Liver (tissue), 8 donors: ENCODE measurements at regions not wholly inside any gene's neighbourhood (a gene's known extent, or its start where the extent isn't known, plus 50 kb on each side); places are given as distances from the start of the nearest gene placed in this dataset.

Experiments
- DNase-seq: peaks from one replicate; pipeline ENCODE4 v3.0.0-alpha.2; 2017; ENCODE audit warnings: low spot score
- H3K27ac ChIP-seq, 2 donors: one replicate each; pipeline ENCODE4 v1.7.0; 2013; ENCODE audit warnings: inconsistent platforms in 2 of 2, low read length in 2 of 2, control low read depth in 1 of 2, low read depth in 1 of 2, mild to moderate bottlenecking in 1 of 2
- H3K27me3 ChIP-seq, 4 donors: one replicate each; pipeline versions ENCODE4 v1.6.1 to v1.7.0; 2013; ENCODE audit warnings: low read length in 3 of 4, inconsistent platforms in 1 of 4, mild to moderate bottlenecking in 1 of 4, moderate library complexity in 1 of 4; ENCODE audit not compliant: control insufficient read depth in 4 of 4, insufficient read depth in 4 of 4
- H3K36me3 ChIP-seq, 4 donors: one replicate each; pipeline versions ENCODE4 v1.6.1 to v1.7.0; 2013; ENCODE audit warnings: low read length in 3 of 4, mild to moderate bottlenecking in 3 of 4, low read depth in 1 of 4, moderate library complexity in 1 of 4; ENCODE audit not compliant: control insufficient read depth in 4 of 4, insufficient read depth in 3 of 4
- H3K4me1 ChIP-seq, 4 donors: one replicate each; pipeline versions ENCODE4 v1.6.1 to v1.7.0; 2013; ENCODE audit warnings: low read length in 3 of 4, mild to moderate bottlenecking in 3 of 4, moderate library complexity in 1 of 4; ENCODE audit not compliant: control insufficient read depth in 4 of 4, insufficient read depth in 4 of 4
- H3K4me3 ChIP-seq, 3 donors: one replicate each; pipeline versions ENCODE4 v1.6.1 to v1.7.0; 2013; ENCODE audit warnings: low read length in 3 of 3, control low read depth in 1 of 3, low read depth in 1 of 3, mild to moderate bottlenecking in 1 of 3
- H3K9ac ChIP-seq, 2 donors: one replicate each; pipeline ENCODE4 v1.7.0; 2013; ENCODE audit warnings: low read length in 2 of 2, mild to moderate bottlenecking in 2 of 2, moderate library complexity in 2 of 2, control low read depth in 1 of 2, low read depth in 1 of 2
- H3K9me3 ChIP-seq, 4 donors: one replicate each; pipeline versions ENCODE4 v1.6.1 to v1.7.0; 2013; ENCODE audit warnings: low read length in 3 of 4; ENCODE audit not compliant: control insufficient read depth in 4 of 4
- EGR1 ChIP-seq, 2 donors: IDR thresholded peaks; 2 replicates each; pipeline ENCODE4 v1.6.1; 2016 to 2018; ENCODE audit warnings: antibody characterized with exemption in 2 of 2, low read depth in 2 of 2
- FOXA1 ChIP-seq: IDR thresholded peaks from 2 replicates; pipeline ENCODE4 v1.6.1; 2016; ENCODE audit warnings: antibody characterized with exemption
- FOXA2 ChIP-seq: IDR thresholded peaks from 2 replicates; pipeline ENCODE4 v1.6.1; 2016; ENCODE audit warnings: antibody characterized with exemption
- GABPA ChIP-seq, 2 donors: IDR thresholded peaks in 1 of 2; conservative IDR thresholded peaks in 1 of 2; 2 replicates each; pipeline ENCODE4 v1.6.1; 2016; ENCODE audit warnings: antibody characterized with exemption in 2 of 2, mild to moderate bottlenecking in 1 of 2, moderate library complexity in 1 of 2
- HNF4A ChIP-seq, 2 donors: conservative IDR thresholded peaks; 2 replicates each; pipeline ENCODE4 v1.6.1; 2016; ENCODE audit warnings: antibody characterized with exemption in 2 of 2, mild to moderate bottlenecking in 2 of 2
- HNF4G ChIP-seq: IDR thresholded peaks from 2 replicates; pipeline ENCODE4 v1.6.1; 2016; ENCODE audit warnings: antibody characterized with exemption
- JUND ChIP-seq, 2 donors: IDR thresholded peaks; 2 replicates each; pipeline ENCODE4 v1.6.1; 2016; ENCODE audit warnings: antibody characterized with exemption in 2 of 2
- NR2F2 ChIP-seq: IDR thresholded peaks from 2 replicates; pipeline ENCODE4 v1.6.1; 2016; ENCODE audit warnings: antibody characterized with exemption
- RAD21 ChIP-seq, 2 donors: IDR thresholded peaks; 2 replicates each; pipeline ENCODE4 v1.6.1; 2016; ENCODE audit warnings: antibody characterized with exemption in 2 of 2, mild to moderate bottlenecking in 2 of 2
- RXRA ChIP-seq, 2 donors: IDR thresholded peaks; 2 replicates each; pipeline ENCODE4 v1.6.1; 2017 to 2018; ENCODE audit warnings: antibody characterized with exemption in 2 of 2, mild to moderate bottlenecking in 1 of 2
- SP1 ChIP-seq: IDR thresholded peaks from 2 replicates; pipeline ENCODE4 v1.6.1; 2018; ENCODE audit warnings: antibody characterized with exemption, mild to moderate bottlenecking
- TAF1 ChIP-seq: conservative IDR thresholded peaks from 2 replicates; pipeline ENCODE4 v1.6.1; 2016; ENCODE audit warnings: antibody characterized with exemption, mild to moderate bottlenecking
- YY1 ChIP-seq: IDR thresholded peaks from 2 replicates; pipeline ENCODE4 v1.6.1; 2016; ENCODE audit warnings: antibody characterized with exemption, mild to moderate bottlenecking
- WGBS: extraction: QIAGEN DNeasy Blood & Tissue Kit; methylation state at CpG from one replicate; pipeline ENCODE4 v1.1.7; 2013; 5-methylcytosine and 5-hydroxymethylcytosine counted together
- TF ChIP-seq, protein P1 (sequence below): IDR thresholded peaks from 2 replicates; pipeline ENCODE4 v1.6.1; 2016; ENCODE audit warnings: antibody characterized with exemption, mild to moderate bottlenecking
- TF ChIP-seq, protein P2 (sequence below): fragments of 150-350 bp; IDR thresholded peaks from 2 replicates; pipeline ENCODE4 v1.5.1; 2017; ENCODE audit warnings: improper control_type of control experiment, low read depth, low read length; ENCODE audit not compliant: missing input control
- TF ChIP-seq, protein P3 (sequence below): IDR thresholded peaks from 2 replicates; pipeline ENCODE4 v1.6.1; 2016; ENCODE audit warnings: antibody characterized with exemption
- TF ChIP-seq, protein P4 (sequence below): IDR thresholded peaks from 2 replicates; pipeline ENCODE4 v1.6.1; 2016; ENCODE audit warnings: antibody characterized with exemption
- donor health status: healthy.
- donor health status: healthy.
- donor health status: healthy.
- donor health status: healthy.
- donor health status: healthy.

DNA sequence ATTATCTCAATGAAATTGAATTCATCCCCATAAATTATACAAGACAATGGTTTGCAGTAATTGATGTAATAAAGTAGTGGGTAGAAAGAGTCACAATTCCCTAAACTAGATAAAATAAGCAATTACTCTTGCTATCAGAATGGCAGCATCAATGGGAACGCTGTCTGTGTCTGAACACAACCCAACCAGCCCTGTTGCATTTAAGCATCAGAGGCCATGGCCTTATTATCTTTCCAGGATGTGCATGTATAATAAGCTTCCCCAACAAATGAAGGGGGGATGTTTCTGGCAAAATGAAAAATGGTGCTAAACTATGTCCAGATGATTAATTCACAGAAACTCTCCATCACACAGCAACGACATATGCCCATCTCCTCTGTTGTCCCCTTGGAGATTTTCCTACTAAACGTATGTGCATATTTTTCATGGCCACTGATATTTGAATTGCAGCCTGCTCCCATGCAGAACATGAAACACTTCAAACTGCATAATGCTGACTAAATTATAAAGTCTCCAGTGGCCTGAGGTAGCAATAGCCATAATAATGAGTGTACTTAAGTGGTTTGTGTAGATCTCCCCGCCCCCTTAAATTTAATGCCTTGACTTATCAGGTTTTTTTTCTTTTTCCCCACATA, 306.9 kb upstream of the ADAMTS16 start (continued):
- no peak for TF ChIP-seq SP1
- TF ChIP-seq, protein P1, sequence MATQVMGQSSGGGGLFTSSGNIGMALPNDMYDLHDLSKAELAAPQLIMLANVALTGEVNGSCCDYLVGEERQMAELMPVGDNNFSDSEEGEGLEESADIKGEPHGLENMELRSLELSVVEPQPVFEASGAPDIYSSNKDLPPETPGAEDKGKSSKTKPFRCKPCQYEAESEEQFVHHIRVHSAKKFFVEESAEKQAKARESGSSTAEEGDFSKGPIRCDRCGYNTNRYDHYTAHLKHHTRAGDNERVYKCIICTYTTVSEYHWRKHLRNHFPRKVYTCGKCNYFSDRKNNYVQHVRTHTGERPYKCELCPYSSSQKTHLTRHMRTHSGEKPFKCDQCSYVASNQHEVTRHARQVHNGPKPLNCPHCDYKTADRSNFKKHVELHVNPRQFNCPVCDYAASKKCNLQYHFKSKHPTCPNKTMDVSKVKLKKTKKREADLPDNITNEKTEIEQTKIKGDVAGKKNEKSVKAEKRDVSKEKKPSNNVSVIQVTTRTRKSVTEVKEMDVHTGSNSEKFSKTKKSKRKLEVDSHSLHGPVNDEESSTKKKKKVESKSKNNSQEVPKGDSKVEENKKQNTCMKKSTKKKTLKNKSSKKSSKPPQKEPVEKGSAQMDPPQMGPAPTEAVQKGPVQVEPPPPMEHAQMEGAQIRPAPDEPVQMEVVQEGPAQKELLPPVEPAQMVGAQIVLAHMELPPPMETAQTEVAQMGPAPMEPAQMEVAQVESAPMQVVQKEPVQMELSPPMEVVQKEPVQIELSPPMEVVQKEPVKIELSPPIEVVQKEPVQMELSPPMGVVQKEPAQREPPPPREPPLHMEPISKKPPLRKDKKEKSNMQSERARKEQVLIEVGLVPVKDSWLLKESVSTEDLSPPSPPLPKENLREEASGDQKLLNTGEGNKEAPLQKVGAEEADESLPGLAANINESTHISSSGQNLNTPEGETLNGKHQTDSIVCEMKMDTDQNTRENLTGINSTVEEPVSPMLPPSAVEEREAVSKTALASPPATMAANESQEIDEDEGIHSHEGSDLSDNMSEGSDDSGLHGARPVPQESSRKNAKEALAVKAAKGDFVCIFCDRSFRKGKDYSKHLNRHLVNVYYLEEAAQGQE, result no peak

DNA sequence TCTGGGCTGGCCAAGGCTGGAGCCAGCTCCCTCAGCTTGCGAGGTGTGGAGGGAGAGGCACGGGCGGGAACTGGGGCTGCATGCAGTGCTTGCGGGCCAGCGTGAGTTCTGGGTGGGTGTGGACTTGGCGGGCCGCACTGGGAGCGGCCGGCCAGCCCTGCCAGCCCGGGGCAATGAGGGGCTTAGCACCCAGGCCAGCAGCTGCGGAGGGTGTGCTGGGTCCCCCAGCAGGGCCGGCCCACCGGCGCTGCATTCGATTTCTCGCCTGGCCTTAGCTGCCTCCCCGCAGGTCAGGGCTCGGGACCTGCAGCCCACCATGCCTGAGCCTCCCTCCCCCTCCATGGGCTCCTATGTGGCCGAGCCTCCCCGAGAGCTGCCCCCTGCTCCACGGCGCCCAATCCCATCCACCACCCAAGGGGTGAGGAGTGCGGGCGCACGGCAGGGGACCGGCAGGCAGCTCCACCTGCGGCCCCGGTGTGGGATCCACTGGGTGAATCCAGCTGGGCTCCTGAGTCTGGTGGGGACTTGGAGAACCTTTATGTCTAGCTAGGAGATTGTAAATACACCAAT, 302.6 kb upstream of the ADAMTS16 start:
- no peak overlapping the region for H3K4me3 ChIP-seq
- no peak overlapping the region for H3K27ac ChIP-seq
- no peaks in the 10 kb centered on the region for H3K4me1 ChIP-seq
- no peaks in the 10 kb centered on the region for H3K9me3 ChIP-seq
- no peak for TF ChIP-seq HNF4A (conservative IDR thresholded peaks at IDR 0.05)
- no peak for TF ChIP-seq GABPA (IDR thresholded peaks at IDR 0.05 in 1 of 2, conservative IDR thresholded peaks at IDR 0.05 in 1 of 2)
- no peak for TF ChIP-seq RXRA (IDR thresholded peaks at IDR 0.05)
- TF ChIP-seq YY1, result no peak
- TF ChIP-seq, protein P2, sequence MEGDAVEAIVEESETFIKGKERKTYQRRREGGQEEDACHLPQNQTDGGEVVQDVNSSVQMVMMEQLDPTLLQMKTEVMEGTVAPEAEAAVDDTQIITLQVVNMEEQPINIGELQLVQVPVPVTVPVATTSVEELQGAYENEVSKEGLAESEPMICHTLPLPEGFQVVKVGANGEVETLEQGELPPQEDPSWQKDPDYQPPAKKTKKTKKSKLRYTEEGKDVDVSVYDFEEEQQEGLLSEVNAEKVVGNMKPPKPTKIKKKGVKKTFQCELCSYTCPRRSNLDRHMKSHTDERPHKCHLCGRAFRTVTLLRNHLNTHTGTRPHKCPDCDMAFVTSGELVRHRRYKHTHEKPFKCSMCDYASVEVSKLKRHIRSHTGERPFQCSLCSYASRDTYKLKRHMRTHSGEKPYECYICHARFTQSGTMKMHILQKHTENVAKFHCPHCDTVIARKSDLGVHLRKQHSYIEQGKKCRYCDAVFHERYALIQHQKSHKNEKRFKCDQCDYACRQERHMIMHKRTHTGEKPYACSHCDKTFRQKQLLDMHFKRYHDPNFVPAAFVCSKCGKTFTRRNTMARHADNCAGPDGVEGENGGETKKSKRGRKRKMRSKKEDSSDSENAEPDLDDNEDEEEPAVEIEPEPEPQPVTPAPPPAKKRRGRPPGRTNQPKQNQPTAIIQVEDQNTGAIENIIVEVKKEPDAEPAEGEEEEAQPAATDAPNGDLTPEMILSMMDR, result no peak
- no peak for TF ChIP-seq HNF4G
- TF ChIP-seq JUND (IDR thresholded peaks at IDR 0.05), result no peak
- TF ChIP-seq EGR1 (IDR thresholded peaks at IDR 0.05; ENCODE audit: low read depth in 2 of 2), result no peak
- no peaks in the 10 kb centered on the region for H3K27me3 ChIP-seq
- WGBS, result 91% methylated on average over 28 of the region's 28 CpGs
- H3K9ac ChIP-seq, result no peak overlapping the region
- H3K36me3 ChIP-seq, result no peaks in the 10 kb centered on the region
- no peak for DNase-seq

DNA sequence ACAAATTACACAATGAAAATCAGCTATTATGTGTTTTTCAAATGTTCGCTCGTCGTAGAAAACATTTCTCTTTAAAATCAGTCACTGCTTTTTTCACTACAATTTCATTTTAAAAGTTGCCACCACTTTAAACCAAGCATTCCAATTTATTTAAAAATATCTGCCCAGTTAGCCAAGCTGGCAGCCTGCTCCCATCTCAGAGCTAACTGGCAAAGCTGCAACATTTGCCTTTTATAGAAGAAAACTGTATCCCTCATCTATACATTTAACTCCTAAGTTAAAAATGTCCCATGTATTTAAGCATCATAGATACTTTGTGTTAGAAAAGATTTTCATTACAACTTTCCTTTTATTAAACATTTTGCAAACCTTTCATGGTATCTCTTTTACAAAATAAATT, 294.9 kb upstream of the ADAMTS16 start:
- Histone ChIP-seq H3K9me3 (no peaks in the 10 kb centered on the region), H3K4me1 (no peaks in the 10 kb centered on the region), H3K4me3 (no peak overlapping the region), H3K36me3 (no peaks in the 10 kb centered on the region), H3K27ac (no peak overlapping the region), H3K9ac (no peak overlapping the region), H3K27me3 (no peaks in the 10 kb centered on the region)
- no peak for TF ChIP-seq EGR1 (IDR thresholded peaks at IDR 0.05; ENCODE audit: low read depth in 2 of 2)
- no peak for TF ChIP-seq TAF1
- no peak for TF ChIP-seq HNF4A (conservative IDR thresholded peaks at IDR 0.05)
- TF ChIP-seq, protein P3, sequence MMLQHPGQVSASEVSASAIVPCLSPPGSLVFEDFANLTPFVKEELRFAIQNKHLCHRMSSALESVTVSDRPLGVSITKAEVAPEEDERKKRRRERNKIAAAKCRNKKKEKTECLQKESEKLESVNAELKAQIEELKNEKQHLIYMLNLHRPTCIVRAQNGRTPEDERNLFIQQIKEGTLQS, result no peak
- no peak for TF ChIP-seq FOXA1
- no peak for TF ChIP-seq RAD21 (IDR thresholded peaks at IDR 0.05)
- no peak for TF ChIP-seq RXRA (IDR thresholded peaks at IDR 0.05)
- TF ChIP-seq SP1, result no peak
- TF ChIP-seq YY1, result no peak
- TF ChIP-seq, protein P2, result no peak
- TF ChIP-seq NR2F2, result no peak
- TF ChIP-seq HNF4G, result no peak
- TF ChIP-seq FOXA2, result no peak
- TF ChIP-seq JUND (IDR thresholded peaks at IDR 0.05), result no peak
- TF ChIP-seq, protein P4, sequence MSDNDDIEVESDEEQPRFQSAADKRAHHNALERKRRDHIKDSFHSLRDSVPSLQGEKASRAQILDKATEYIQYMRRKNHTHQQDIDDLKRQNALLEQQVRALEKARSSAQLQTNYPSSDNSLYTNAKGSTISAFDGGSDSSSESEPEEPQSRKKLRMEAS, result no peak
- 88% methylated on average over 3 of the region's 3 CpGs for WGBS
- no peak for DNase-seq
